ENCODE measurements at regions not wholly inside any gene's neighbourhood (a gene's known extent, or its start where the extent isn't known, plus 50 kb on each side); places are given as distances from the start of the nearest gene placed in this dataset.

GRCh38 chr4:30929649-30930048, 209.5 kb downstream of the PCDH7 start:
- TF ChIP-seq CTCF (IDR thresholded peaks at IDR 0.05) (no peak), ZFX (IDR thresholded peaks at IDR 0.05; ENCODE audit: borderline replicate concordance) (no peak)

All from 22Rv1 (cell line).